H1 (cell line): ENCODE measurements at regions not wholly inside any gene's neighbourhood (a gene's known extent, or its start where the extent isn't known, plus 50 kb on each side); places are given as distances from the start of the nearest gene placed in this dataset.

Source experiments
- CTCF ChIP-seq, 3 experiments: IDR thresholded peaks; 1 replicate in 2 of 3; 2 replicates in 1 of 3; pipeline versions ENCODE4 v1.5.1 to v1.6.1; 2011; ENCODE audit warnings: low read length in 3 of 3, mild to moderate bottlenecking in 3 of 3, inconsistent platforms in 2 of 3, low read depth in 1 of 3, moderate library complexity in 1 of 3; ENCODE audit not compliant: insufficient read depth in 1 of 3; ENCODE audit errors: control extremely low read depth in 1 of 3
- EP300 ChIP-seq, 2 experiments: IDR thresholded peaks; 1 replicate in 1 of 2; 2 replicates in 1 of 2; pipeline ENCODE4 v1.6.1; 2011 to 2012; ENCODE audit warnings: low read depth in 2 of 2, low read length in 2 of 2, mild to moderate bottlenecking in 2 of 2, borderline replicate concordance in 1 of 2, inconsistent platforms in 1 of 2, moderate library complexity in 1 of 2
- PHF8 ChIP-seq: fragments of 200-600 bp; sonication (generic); conservative IDR thresholded peaks from 2 replicates; pipeline ENCODE4 v1.7.1; 2012; ENCODE audit warnings: low read depth, mild to moderate bottlenecking, inconsistent platforms, low read length, moderate library complexity
- POLR2A ChIP-seq, 2 experiments: IDR thresholded peaks; 1 replicate in 1 of 2; 2 replicates in 1 of 2; pipeline ENCODE4 v1.6.1; 2011; ENCODE audit warnings: low read depth in 2 of 2, low read length in 2 of 2, mild to moderate bottlenecking in 2 of 2; ENCODE audit errors: control extremely low read depth in 1 of 2
- SP1 ChIP-seq: IDR thresholded peaks from 2 replicates; pipeline ENCODE4 v1.6.1; 2011; ENCODE audit warnings: low read depth, low read length
- TAF1 ChIP-seq: IDR thresholded peaks from 2 replicates; pipeline ENCODE4 v1.6.1; 2011; ENCODE audit warnings: mild to moderate bottlenecking, low read depth, low read length

GRCh38 chr1:181918880-181919525 is 142.5 kb downstream of the ZNF648 start:
- TF ChIP-seq CTCF (IDR thresholded peaks at IDR 0.05; ENCODE audit: control extremely low read depth in 1 of 3, insufficient read depth in 1 of 3, low read depth in 1 of 3, low read length in 3 of 3) (no peak), PHF8 (no peak), TAF1 (no peak), POLR2A (IDR thresholded peaks at IDR 0.05; ENCODE audit: control extremely low read depth in 1 of 2, low read depth in 2 of 2, low read length in 2 of 2) (no peak), EP300 (IDR thresholded peaks at IDR 0.05; ENCODE audit: borderline replicate concordance in 1 of 2, low read depth in 2 of 2, low read length in 2 of 2) (no peak), SP1 (no peak)
